Liver (tissue), 8 donors: ENCODE measurements at regions not wholly inside any gene's neighbourhood (a gene's known extent, or its start where the extent isn't known, plus 50 kb on each side); places are given as distances from the start of the nearest gene placed in this dataset.

ENCODE experiments used
- DNase-seq: peaks from one replicate; pipeline ENCODE4 v3.0.0-alpha.2; 2017; ENCODE audit warnings: low spot score
- H3K27ac ChIP-seq, 2 donors: one replicate each; pipeline ENCODE4 v1.7.0; 2013; ENCODE audit warnings: inconsistent platforms in 2 of 2, low read length in 2 of 2, control low read depth in 1 of 2, low read depth in 1 of 2, mild to moderate bottlenecking in 1 of 2
- H3K27me3 ChIP-seq, 4 donors: one replicate each; pipeline versions ENCODE4 v1.6.1 to v1.7.0; 2013; ENCODE audit warnings: low read length in 3 of 4, inconsistent platforms in 1 of 4, mild to moderate bottlenecking in 1 of 4, moderate library complexity in 1 of 4; ENCODE audit not compliant: control insufficient read depth in 4 of 4, insufficient read depth in 4 of 4
- H3K36me3 ChIP-seq, 4 donors: one replicate each; pipeline versions ENCODE4 v1.6.1 to v1.7.0; 2013; ENCODE audit warnings: low read length in 3 of 4, mild to moderate bottlenecking in 3 of 4, low read depth in 1 of 4, moderate library complexity in 1 of 4; ENCODE audit not compliant: control insufficient read depth in 4 of 4, insufficient read depth in 3 of 4
- H3K4me1 ChIP-seq, 4 donors: one replicate each; pipeline versions ENCODE4 v1.6.1 to v1.7.0; 2013; ENCODE audit warnings: low read length in 3 of 4, mild to moderate bottlenecking in 3 of 4, moderate library complexity in 1 of 4; ENCODE audit not compliant: control insufficient read depth in 4 of 4, insufficient read depth in 4 of 4
- H3K4me3 ChIP-seq, 3 donors: one replicate each; pipeline versions ENCODE4 v1.6.1 to v1.7.0; 2013; ENCODE audit warnings: low read length in 3 of 3, control low read depth in 1 of 3, low read depth in 1 of 3, mild to moderate bottlenecking in 1 of 3
- H3K9ac ChIP-seq, 2 donors: one replicate each; pipeline ENCODE4 v1.7.0; 2013; ENCODE audit warnings: low read length in 2 of 2, mild to moderate bottlenecking in 2 of 2, moderate library complexity in 2 of 2, control low read depth in 1 of 2, low read depth in 1 of 2
- H3K9me3 ChIP-seq, 4 donors: one replicate each; pipeline versions ENCODE4 v1.6.1 to v1.7.0; 2013; ENCODE audit warnings: low read length in 3 of 4; ENCODE audit not compliant: control insufficient read depth in 4 of 4
- FOXA2 ChIP-seq: IDR thresholded peaks from 2 replicates; pipeline ENCODE4 v1.6.1; 2016; ENCODE audit warnings: antibody characterized with exemption
- HNF4A ChIP-seq, 2 donors: conservative IDR thresholded peaks; 2 replicates each; pipeline ENCODE4 v1.6.1; 2016; ENCODE audit warnings: antibody characterized with exemption in 2 of 2, mild to moderate bottlenecking in 2 of 2
- NR2F2 ChIP-seq: IDR thresholded peaks from 2 replicates; pipeline ENCODE4 v1.6.1; 2016; ENCODE audit warnings: antibody characterized with exemption
- RAD21 ChIP-seq, 2 donors: IDR thresholded peaks; 2 replicates each; pipeline ENCODE4 v1.6.1; 2016; ENCODE audit warnings: antibody characterized with exemption in 2 of 2, mild to moderate bottlenecking in 2 of 2
- RXRA ChIP-seq, 2 donors: IDR thresholded peaks; 2 replicates each; pipeline ENCODE4 v1.6.1; 2017 to 2018; ENCODE audit warnings: antibody characterized with exemption in 2 of 2, mild to moderate bottlenecking in 1 of 2
- SP1 ChIP-seq: IDR thresholded peaks from 2 replicates; pipeline ENCODE4 v1.6.1; 2018; ENCODE audit warnings: antibody characterized with exemption, mild to moderate bottlenecking
- YY1 ChIP-seq: IDR thresholded peaks from 2 replicates; pipeline ENCODE4 v1.6.1; 2016; ENCODE audit warnings: antibody characterized with exemption, mild to moderate bottlenecking
- WGBS: extraction: QIAGEN DNeasy Blood & Tissue Kit; methylation state at CpG from one replicate; pipeline ENCODE4 v1.1.7; 2013; 5-methylcytosine and 5-hydroxymethylcytosine counted together
- TF ChIP-seq, protein P1 (sequence below): fragments of 150-350 bp; IDR thresholded peaks from 2 replicates; pipeline ENCODE4 v1.5.1; 2017; ENCODE audit warnings: improper control_type of control experiment, low read depth, low read length; ENCODE audit not compliant: missing input control
- TF ChIP-seq, protein P2 (sequence below): IDR thresholded peaks from 2 replicates; pipeline ENCODE4 v1.6.1; 2016; ENCODE audit warnings: antibody characterized with exemption, mild to moderate bottlenecking
- donor health status: healthy.
- donor health status: healthy.
- donor health status: healthy.
- donor health status: healthy.
- donor health status: healthy.

DNA sequence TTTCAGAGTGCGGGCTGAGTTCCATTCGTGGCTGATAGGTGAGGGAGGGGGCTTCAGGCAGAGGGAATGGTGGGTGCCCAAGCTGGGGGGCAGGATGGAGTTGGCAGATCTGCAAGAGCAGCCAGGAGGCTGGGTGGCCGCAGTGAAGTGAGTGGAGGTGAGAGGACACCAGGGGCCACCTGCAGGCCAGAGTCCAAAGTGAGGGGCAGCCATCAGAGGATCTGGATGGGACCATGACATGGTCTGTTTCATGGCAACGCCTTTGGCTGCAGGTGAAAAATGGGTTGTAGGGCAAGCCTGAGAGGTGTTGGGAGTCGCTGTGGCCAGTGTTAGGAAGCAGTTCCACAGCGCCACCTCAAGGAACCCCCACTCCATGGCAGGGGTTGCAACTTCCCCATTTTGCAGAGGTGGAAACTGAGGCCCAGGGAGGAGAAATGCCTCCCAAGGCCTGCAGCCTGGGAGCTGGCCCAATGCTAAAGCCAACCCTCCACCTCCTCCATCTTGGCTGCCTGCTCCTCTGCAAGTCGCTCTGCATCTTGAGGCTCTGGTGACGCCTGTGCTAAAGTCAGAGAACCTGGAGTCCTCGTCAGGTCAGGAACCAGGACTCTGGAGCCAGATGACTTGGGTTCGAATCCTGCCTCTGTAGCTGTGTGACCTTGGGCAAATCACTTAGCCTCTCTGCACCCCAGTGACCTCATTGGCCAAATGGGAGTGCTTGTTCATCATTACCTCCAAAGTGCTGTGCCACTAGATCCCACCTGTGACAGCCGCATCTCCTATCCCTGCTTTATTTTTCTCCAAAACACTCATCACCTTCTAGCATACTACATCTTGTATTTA is 153.8 kb downstream of the CEBPB start:
- H3K27ac ChIP-seq, result no peak overlapping the region
- no peaks in the 10 kb centered on the region for H3K36me3 ChIP-seq
- H3K9ac ChIP-seq, result no peak overlapping the region
- WGBS, result 91% methylated on average over 11 of the region's 11 CpGs
- H3K27me3 ChIP-seq, result no peaks in the 10 kb centered on the region
- DNase-seq, result no peak
- no peak overlapping the region for H3K4me3 ChIP-seq
- TF ChIP-seq, protein P1, sequence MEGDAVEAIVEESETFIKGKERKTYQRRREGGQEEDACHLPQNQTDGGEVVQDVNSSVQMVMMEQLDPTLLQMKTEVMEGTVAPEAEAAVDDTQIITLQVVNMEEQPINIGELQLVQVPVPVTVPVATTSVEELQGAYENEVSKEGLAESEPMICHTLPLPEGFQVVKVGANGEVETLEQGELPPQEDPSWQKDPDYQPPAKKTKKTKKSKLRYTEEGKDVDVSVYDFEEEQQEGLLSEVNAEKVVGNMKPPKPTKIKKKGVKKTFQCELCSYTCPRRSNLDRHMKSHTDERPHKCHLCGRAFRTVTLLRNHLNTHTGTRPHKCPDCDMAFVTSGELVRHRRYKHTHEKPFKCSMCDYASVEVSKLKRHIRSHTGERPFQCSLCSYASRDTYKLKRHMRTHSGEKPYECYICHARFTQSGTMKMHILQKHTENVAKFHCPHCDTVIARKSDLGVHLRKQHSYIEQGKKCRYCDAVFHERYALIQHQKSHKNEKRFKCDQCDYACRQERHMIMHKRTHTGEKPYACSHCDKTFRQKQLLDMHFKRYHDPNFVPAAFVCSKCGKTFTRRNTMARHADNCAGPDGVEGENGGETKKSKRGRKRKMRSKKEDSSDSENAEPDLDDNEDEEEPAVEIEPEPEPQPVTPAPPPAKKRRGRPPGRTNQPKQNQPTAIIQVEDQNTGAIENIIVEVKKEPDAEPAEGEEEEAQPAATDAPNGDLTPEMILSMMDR, result peak; percentile 22
- TF ChIP-seq, protein P2, sequence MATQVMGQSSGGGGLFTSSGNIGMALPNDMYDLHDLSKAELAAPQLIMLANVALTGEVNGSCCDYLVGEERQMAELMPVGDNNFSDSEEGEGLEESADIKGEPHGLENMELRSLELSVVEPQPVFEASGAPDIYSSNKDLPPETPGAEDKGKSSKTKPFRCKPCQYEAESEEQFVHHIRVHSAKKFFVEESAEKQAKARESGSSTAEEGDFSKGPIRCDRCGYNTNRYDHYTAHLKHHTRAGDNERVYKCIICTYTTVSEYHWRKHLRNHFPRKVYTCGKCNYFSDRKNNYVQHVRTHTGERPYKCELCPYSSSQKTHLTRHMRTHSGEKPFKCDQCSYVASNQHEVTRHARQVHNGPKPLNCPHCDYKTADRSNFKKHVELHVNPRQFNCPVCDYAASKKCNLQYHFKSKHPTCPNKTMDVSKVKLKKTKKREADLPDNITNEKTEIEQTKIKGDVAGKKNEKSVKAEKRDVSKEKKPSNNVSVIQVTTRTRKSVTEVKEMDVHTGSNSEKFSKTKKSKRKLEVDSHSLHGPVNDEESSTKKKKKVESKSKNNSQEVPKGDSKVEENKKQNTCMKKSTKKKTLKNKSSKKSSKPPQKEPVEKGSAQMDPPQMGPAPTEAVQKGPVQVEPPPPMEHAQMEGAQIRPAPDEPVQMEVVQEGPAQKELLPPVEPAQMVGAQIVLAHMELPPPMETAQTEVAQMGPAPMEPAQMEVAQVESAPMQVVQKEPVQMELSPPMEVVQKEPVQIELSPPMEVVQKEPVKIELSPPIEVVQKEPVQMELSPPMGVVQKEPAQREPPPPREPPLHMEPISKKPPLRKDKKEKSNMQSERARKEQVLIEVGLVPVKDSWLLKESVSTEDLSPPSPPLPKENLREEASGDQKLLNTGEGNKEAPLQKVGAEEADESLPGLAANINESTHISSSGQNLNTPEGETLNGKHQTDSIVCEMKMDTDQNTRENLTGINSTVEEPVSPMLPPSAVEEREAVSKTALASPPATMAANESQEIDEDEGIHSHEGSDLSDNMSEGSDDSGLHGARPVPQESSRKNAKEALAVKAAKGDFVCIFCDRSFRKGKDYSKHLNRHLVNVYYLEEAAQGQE, result no peak
- peak in 1 of 2 donors; percentile 69 for TF ChIP-seq RAD21 (IDR thresholded peaks at IDR 0.05)
- TF ChIP-seq HNF4A (conservative IDR thresholded peaks at IDR 0.05), result peak in 1 of 2 donors; percentile 39
- peaks cover 0 to 15% (median 7%) of the 10 kb centered on the region in 4 donors for H3K4me1 ChIP-seq
- no peaks in the 10 kb centered on the region for H3K9me3 ChIP-seq

DNA sequence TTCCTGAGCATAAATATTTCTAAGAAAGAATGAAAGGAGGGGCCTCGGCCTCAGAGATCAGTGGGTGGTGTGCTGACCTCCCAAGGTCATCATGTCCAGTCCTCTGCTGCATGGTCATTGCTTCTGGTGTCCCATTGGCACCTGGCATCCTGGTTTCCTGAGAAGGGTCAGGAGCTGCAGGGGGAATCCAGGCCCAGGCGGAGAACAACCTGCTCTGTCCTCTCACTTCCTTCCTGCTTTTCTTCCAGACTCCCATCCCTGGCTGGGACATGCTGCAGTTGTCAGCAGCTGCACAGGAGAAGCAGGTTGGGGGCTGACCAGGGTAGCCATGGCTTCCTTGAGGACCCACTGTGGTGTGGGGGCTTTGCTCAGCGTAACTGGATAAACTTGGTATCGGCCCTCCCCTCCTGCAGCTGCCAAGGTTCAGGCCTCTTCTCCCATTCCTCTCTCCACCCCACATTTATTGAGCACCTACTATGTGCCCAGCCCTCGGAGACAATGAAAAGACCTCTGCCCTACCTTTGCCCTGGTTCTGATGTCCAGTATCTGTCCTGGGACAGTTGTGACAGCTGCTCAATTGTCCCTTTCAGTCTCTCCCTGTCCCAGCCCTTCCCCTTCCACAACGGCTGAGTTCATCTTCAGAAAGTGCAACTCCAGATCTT is 155.2 kb downstream of the CEBPB start:
- Histone ChIP-seq H3K9ac (no peak overlapping the region), H3K4me1 (peaks cover 0 to 15% (median 7%) of the 10 kb centered on the region in 4 donors), H3K27ac (peak overlapping the region; percentile 66 to 73), H3K9me3 (no peaks in the 10 kb centered on the region), H3K27me3 (no peaks in the 10 kb centered on the region), H3K36me3 (no peaks in the 10 kb centered on the region), H3K4me3 (no peak overlapping the region)
- TF ChIP-seq YY1, result no peak
- TF ChIP-seq NR2F2, result peak; percentile 33
- 73% methylated on average over 6 of the region's 6 CpGs for WGBS
- no peak for DNase-seq

DNA sequence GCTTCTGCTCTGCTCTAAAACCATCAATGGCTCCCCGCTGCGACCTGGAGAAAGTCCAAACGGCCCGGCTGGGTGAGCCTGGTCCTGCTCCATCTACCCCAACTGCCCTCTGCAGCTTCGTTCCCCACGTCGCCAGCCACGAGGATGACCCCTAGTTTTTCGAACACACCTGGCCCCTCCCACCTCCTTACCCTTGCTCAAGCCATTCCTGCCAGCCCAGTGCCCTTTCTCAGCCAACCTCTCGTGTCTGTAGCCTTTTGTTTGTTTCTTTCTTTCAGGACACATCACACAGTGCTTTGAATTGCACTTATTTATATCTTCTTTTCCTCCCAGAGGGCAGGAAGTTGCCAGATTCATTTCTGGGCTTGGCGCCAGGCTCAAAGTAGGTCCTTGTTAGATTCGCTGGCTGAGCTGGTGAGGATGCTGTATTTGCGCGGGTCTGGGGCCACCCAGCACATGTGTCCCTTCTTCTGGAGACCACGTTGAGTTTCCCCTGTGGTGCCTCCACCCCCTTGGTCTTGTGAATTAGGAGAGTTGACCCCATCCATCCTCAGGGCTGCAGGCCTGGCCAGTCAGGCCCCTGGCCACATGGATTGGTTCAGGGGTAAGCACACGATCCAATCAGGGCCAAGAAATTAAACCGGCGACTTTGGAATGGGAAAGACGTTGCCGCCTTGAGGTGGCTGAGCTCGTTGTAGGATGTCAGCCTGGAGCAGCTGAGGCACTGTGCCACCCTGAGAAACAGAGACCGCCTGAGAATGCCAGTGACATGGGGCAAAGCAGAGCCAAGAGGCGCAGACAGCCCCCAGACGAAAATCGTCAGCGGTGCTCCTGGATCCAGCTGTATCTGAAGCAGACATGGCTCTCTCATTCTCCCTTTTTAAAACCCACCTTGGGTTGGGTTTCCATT is 156.0 kb downstream of the CEBPB start:
- 66% methylated on average over 26 of the region's 26 CpGs for WGBS
- no peak for DNase-seq
- Histone ChIP-seq H3K36me3 (no peaks in the 10 kb centered on the region), H3K27me3 (no peaks in the 10 kb centered on the region), H3K4me3 (no peak overlapping the region), H3K4me1 (peaks cover 0 to 15% (median 7%) of the 10 kb centered on the region in 4 donors), H3K9ac (no peak overlapping the region), H3K27ac (peak overlapping the region; percentile 66 to 73), H3K9me3 (no peaks in the 10 kb centered on the region)
- TF ChIP-seq NR2F2 (peak; percentile 67), FOXA2 (no peak), SP1 (peak; percentile 20), RXRA (IDR thresholded peaks at IDR 0.05) (no peak), RAD21 (IDR thresholded peaks at IDR 0.05) (peak; percentile 17 to 44)
